B cell (primary cell): ENCODE measurements at regions not wholly inside any gene's neighbourhood (a gene's known extent, or its start where the extent isn't known, plus 50 kb on each side); places are given as distances from the start of the nearest gene placed in this dataset.

Experiments
- ATAC-seq: fragments of 200-7000 bp; cut with Tn5 transposase; one replicate; pipeline ENCODE4 v1.10.0; 2021; ENCODE audit warnings: low read depth, mild to moderate bottlenecking, moderate number of reproducible peaks, moderate library complexity
- CTCF ChIA-PET: fragments of 350-600 bp; sonication (Branson Sonifier 250); formaldehyde crosslinking; loops from one replicate; lab custom pipeline; 2021; ENCODE audit warnings: antibody characterized with exemption, inconsistent platforms; lab: Charles Lee
- POLR2A ChIA-PET: fragments of 350-600 bp; sonication (Branson Sonifier 250); formaldehyde crosslinking; loops from one replicate; lab custom pipeline; 2021; ENCODE audit warnings: antibody characterized with exemption; lab: Charles Lee
- DNase-seq: peaks from one replicate; pipeline ENCODE4 v3.0.0; 2013
- H2AFZ ChIP-seq: 2 replicates; pipeline ENCODE4 v1.6.1; 2012; ENCODE audit warnings: mild to moderate bottlenecking, low read depth, low read length; ENCODE audit not compliant: insufficient read depth, poor library complexity, severe bottlenecking
- H3K27ac ChIP-seq, 2 donors: 1 replicate in 1 of 2; 2 replicates in 1 of 2; pipeline ENCODE4 v1.5.1; 2012 to 2013; ENCODE audit warnings: low read length in 2 of 2, mild to moderate bottlenecking in 2 of 2, moderate library complexity in 1 of 2
- H3K27me3 ChIP-seq, 4 experiments: fragments of 200-600 bp in 1 of 4; sonication (generic) in 1 of 4; replicated peaks in 1 of 4; 1 replicate in 2 of 4; 2 replicates in 2 of 4; pipeline versions ENCODE4 v1.6.1 to v1.7.0; 2013 to 2016; ENCODE audit warnings: low read length in 3 of 4, mild to moderate bottlenecking in 2 of 4, mixed read lengths in 1 of 4, moderate library complexity in 1 of 4; ENCODE audit not compliant: insufficient read depth in 4 of 4, control insufficient read depth in 3 of 4; ENCODE audit errors: control extremely low read depth in 1 of 4
- H3K36me3 ChIP-seq, 2 experiments: replicated peaks in 1 of 2; 1 replicate in 1 of 2; 2 replicates in 1 of 2; pipeline versions ENCODE4 v1.6.1 to v1.7.1; 2013; ENCODE audit warnings: low read length in 1 of 2; ENCODE audit not compliant: insufficient read depth in 2 of 2, control insufficient read depth in 1 of 2; ENCODE audit errors: control extremely low read depth in 1 of 2, extremely low read depth in 1 of 2
- H3K4me1 ChIP-seq, 2 donors: fragments of 200-600 bp in 1 of 2; sonication (generic) in 1 of 2; 1 replicate in 1 of 2; 2 replicates in 1 of 2; pipeline versions ENCODE4 v1.5.1 to v1.6.1; 2013 to 2017; ENCODE audit warnings: low read length in 2 of 2; ENCODE audit not compliant: control insufficient read depth in 2 of 2, insufficient read depth in 2 of 2
- H3K4me2 ChIP-seq: replicated peaks from 2 replicates; pipeline ENCODE3; 2012; ENCODE audit warnings: mild to moderate bottlenecking, low read depth, low read length; ENCODE audit not compliant: poor library complexity, severe bottlenecking
- H3K4me3 ChIP-seq, 5 experiments: fragments of 200-600 bp in 1 of 5; sonication (generic) in 1 of 5; 1 replicate in 3 of 5; 2 replicates in 2 of 5; pipeline versions ENCODE4 v1.5.1 to v1.7.0; 2011 to 2016; ENCODE audit warnings: low read length in 4 of 5, mild to moderate bottlenecking in 4 of 5, low read depth in 2 of 5, control low read depth in 1 of 5, moderate library complexity in 1 of 5; ENCODE audit not compliant: insufficient read depth in 1 of 5; ENCODE audit errors: control extremely low read depth in 1 of 5, extremely low read depth in 1 of 5
- H3K79me2 ChIP-seq: fragments of 200-600 bp; sonication (generic); one replicate; pipeline ENCODE4 v1.6.0; 2016; ENCODE audit warnings: low read length; ENCODE audit not compliant: control insufficient read depth, insufficient read depth
- H3K9ac ChIP-seq: fragments of 200-600 bp; sonication (generic); 2 replicates; pipeline ENCODE4 v1.6.1; 2017; ENCODE audit warnings: mild to moderate bottlenecking, low read length, moderate library complexity
- H3K9me3 ChIP-seq, 3 donors: one replicate each; pipeline versions ENCODE4 v1.6.1 to v1.7.1; 2013; ENCODE audit warnings: low read length in 2 of 3; ENCODE audit not compliant: control insufficient read depth in 2 of 3, insufficient read depth in 1 of 3; ENCODE audit errors: control extremely low read depth in 1 of 3
- H4K20me1 ChIP-seq: 2 replicates; pipeline ENCODE4 v1.6.0; 2012; ENCODE audit warnings: mild to moderate bottlenecking, low read length; ENCODE audit not compliant: insufficient read depth, control insufficient read depth, poor library complexity, severe bottlenecking
- H3K27ac Mint-ChIP-seq: one replicate; pipeline ENCODE4 v1.8.0; 2021; ENCODE audit warnings: mixed read lengths
- H3K27me3 Mint-ChIP-seq: one replicate; pipeline ENCODE4 v1.8.0; 2021; ENCODE audit warnings: mixed read lengths
- H3K4me1 Mint-ChIP-seq: one replicate; pipeline ENCODE4 v1.8.0; 2021; ENCODE audit warnings: mixed read lengths
- H3K4me3 Mint-ChIP-seq: one replicate; pipeline ENCODE4 v1.8.0; 2021; ENCODE audit warnings: mixed read lengths
- H3K9me3 Mint-ChIP-seq: one replicate; pipeline ENCODE4 v1.8.0; 2022; ENCODE audit warnings: mixed read lengths; ENCODE audit not compliant: insufficient read depth
- CTCF ChIP-seq: fragments of 200-600 bp; IDR thresholded peaks from one replicate; pipeline ENCODE4 v1.8.0; 2022; ENCODE audit warnings: antibody characterized with exemption, mild to moderate bottlenecking
- EZH2 ChIP-seq: IDR thresholded peaks from 2 replicates; pipeline ENCODE4 v1.6.1; 2012; ENCODE audit warnings: borderline replicate concordance, low read depth, mild to moderate bottlenecking, moderate library complexity, low read length; ENCODE audit not compliant: insufficient read depth, poor library complexity, severe bottlenecking
- WGBS: methylation state at CpG from one replicate; pipeline ENCODE4 v1.1.5; 2013; ENCODE audit warnings: missing lambda C conversion rate; ENCODE audit not compliant: insufficient coverage; 5-methylcytosine and 5-hydroxymethylcytosine counted together
- intact Hi-C: fragments of 100-400 bp; cut with micrococcal nuclease; formaldehyde crosslinking; loops from one replicate; pipeline ENCODE4 v1.10.0; 2022

GRCh38 chr19:30629086-30629485 is 256.9 kb downstream of the ZNF536 start:
- Histone ChIP-seq H3K4me2 (no peak overlapping the region), H3K27me3 (no peaks in the 10 kb centered on the region), H3K9me3 (peaks cover 0 to 49% (median 2%) of the 10 kb centered on the region in 3 donors), H3K9ac (no peak overlapping the region), H3K79me2 (no peaks in the 10 kb centered on the region), H3K4me1 (no peaks in the 10 kb centered on the region), H3K36me3 (no peaks in the 10 kb centered on the region), H3K4me3 (no peak overlapping the region), H2AFZ (no peak overlapping the region), H4K20me1 (no peaks in the 10 kb centered on the region), H3K27ac (no peak overlapping the region)
- no peaks in the 10 kb centered on the region for H3K27me3 Mint-ChIP-seq
- ChIA-PET POLR2A (no interaction called here), CTCF (interaction anchor here (1.4 kb wide), 1 partner anchor 8 kb away, joined by 3 read pairs; no protein-coding TSS in a partner anchor)
- H3K9me3 Mint-ChIP-seq, result no peaks in the 10 kb centered on the region
- H3K27ac Mint-ChIP-seq, result no peak overlapping the region
- intact Hi-C loops, result no loop called here
- no peaks in the 10 kb centered on the region for H3K4me1 Mint-ChIP-seq
- H3K4me3 Mint-ChIP-seq, result no peak overlapping the region
- 100% methylated on average over 4 of the region's 5 CpGs for WGBS
- no peak for TF ChIP-seq CTCF
- TF ChIP-seq EZH2, result no peak
- ATAC-seq, result no peak
- no peak for DNase-seq

- Histone ChIP-seq H3K79me2 (no peaks in the 10 kb centered on the region), H3K4me2 (no peak overlapping the region), H4K20me1 (no peaks in the 10 kb centered on the region), H3K4me3 (no peak overlapping the region), H3K36me3 (no peaks in the 10 kb centered on the region), H3K9ac (no peak overlapping the region), H3K4me1 (no peaks in the 10 kb centered on the region), H3K9me3 (peaks cover 0 to 62% (median 9%) of the 10 kb centered on the region in 3 donors), H3K27ac (no peak overlapping the region), H3K27me3 (no peaks in the 10 kb centered on the region), H2AFZ (no peak overlapping the region)
- TF ChIP-seq CTCF (no peak), EZH2 (no peak)
- H3K4me3 Mint-ChIP-seq, result no peak overlapping the region
- POLR2A ChIA-PET, result no interaction called here
- no peaks in the 10 kb centered on the region for H3K4me1 Mint-ChIP-seq
- WGBS, result 91% methylated on average over 18 of the region's 19 CpGs
- no peak for ATAC-seq
- H3K9me3 Mint-ChIP-seq, result peaks cover 2% of the 10 kb centered on the region
- no peak for DNase-seq
- CTCF ChIA-PET, result no interaction called here
- intact Hi-C loops, result no loop called here
- no peak overlapping the region for H3K27ac Mint-ChIP-seq
- H3K27me3 Mint-ChIP-seq, result no peaks in the 10 kb centered on the region
These were observed 254.4 kb downstream of the ZNF536 start for GRCh38 chr19:30626626-30626966.
